ENCODE measurements at regions not wholly inside any gene's neighbourhood (a gene's known extent, or its start where the extent isn't known, plus 50 kb on each side); places are given as distances from the start of the nearest gene placed in this dataset.

GRCh38 chr10:113219446-113219845 is 269.4 kb downstream of the TCF7L2 start:
- Histone ChIP-seq H3K4me3 (no peak overlapping the region), H3K27me3 (ENCODE audit: low read depth) (peaks cover 20% of the 10 kb centered on the region), H3K4me1 (no peaks in the 10 kb centered on the region), H3K27ac (replicated peaks) (no peak overlapping the region), H3K9me3 (replicated peaks) (peaks cover under 1% of the 10 kb centered on the region), H3K36me3 (no peaks in the 10 kb centered on the region)
- no peak for TF ChIP-seq CTCF (IDR thresholded peaks at IDR 0.05; ENCODE audit: borderline replicate concordance)
- intact Hi-C loops (cut with micrococcal nuclease) = no loop called here
- DNase-seq = no peak

DNA sequence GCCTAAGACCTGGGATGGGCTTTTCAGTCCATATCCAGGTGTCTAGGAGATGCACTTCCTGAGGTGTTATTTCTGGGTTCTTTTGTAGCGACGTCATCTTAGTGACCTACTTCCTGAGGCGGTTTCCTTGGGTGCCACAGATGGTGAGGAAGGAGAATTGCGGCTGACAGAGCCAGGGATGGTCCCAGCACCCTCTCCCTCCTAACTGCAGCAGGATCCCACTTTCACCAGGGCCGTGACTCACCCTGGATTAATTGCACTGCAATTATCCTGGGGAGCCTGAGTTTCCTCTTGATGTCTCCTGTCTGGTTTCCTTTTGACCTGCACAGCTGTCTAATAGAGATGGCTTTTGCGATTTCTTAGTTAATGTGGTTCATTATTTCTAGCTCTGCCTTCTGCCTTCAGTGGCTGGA is 271.7 kb downstream of the TCF7L2 start:
- Histone ChIP-seq H3K4me3 (no peak overlapping the region), H3K27ac (replicated peaks) (no peak overlapping the region), H3K9me3 (replicated peaks) (no peaks in the 10 kb centered on the region), H3K27me3 (ENCODE audit: low read depth) (peaks cover 24% of the 10 kb centered on the region), H3K4me1 (no peaks in the 10 kb centered on the region), H3K36me3 (no peaks in the 10 kb centered on the region)
- no peak for DNase-seq
- TF ChIP-seq CTCF (IDR thresholded peaks at IDR 0.05; ENCODE audit: borderline replicate concordance) = no peak
- intact Hi-C loops (cut with micrococcal nuclease) = no loop called here

GRCh38 chr10:113222207-113222606 is 272.2 kb downstream of the TCF7L2 start:
- TF ChIP-seq CTCF (IDR thresholded peaks at IDR 0.05; ENCODE audit: borderline replicate concordance) = no peak
- Histone ChIP-seq H3K27ac (replicated peaks) (no peak overlapping the region), H3K27me3 (ENCODE audit: low read depth) (peaks cover 28% of the 10 kb centered on the region), H3K4me3 (no peak overlapping the region), H3K9me3 (replicated peaks) (no peaks in the 10 kb centered on the region), H3K36me3 (no peaks in the 10 kb centered on the region), H3K4me1 (no peaks in the 10 kb centered on the region)
- DNase-seq = no peak
- intact Hi-C loops (cut with micrococcal nuclease) = no loop called here

DNA sequence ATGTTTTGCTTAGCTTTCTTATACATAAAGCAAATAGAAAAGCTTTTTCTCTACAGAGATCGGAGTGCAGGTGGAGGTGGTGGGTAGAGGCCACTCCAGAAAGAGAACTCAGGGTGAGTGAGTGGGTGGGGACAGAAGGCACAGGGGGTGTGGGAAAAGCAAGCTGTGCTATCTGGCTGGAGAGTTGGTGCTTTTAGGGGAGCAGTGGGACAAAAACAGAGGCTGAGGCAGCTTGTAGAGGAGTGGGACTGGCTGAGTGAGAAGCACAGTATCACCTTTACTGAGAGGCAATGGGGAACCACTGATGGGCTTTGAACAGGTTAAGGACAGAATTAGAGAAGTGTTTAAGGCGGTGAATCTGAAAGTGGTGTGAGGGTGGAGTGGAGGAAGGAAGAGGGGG is 275.3 kb downstream of the TCF7L2 start:
- no peak for DNase-seq
- Histone ChIP-seq H3K4me3 (no peak overlapping the region), H3K36me3 (no peaks in the 10 kb centered on the region), H3K9me3 (replicated peaks) (no peaks in the 10 kb centered on the region), H3K27ac (replicated peaks) (no peak overlapping the region), H3K27me3 (ENCODE audit: low read depth) (peaks cover 33% of the 10 kb centered on the region), H3K4me1 (no peaks in the 10 kb centered on the region)
- TF ChIP-seq CTCF (IDR thresholded peaks at IDR 0.05; ENCODE audit: borderline replicate concordance) = no peak
- intact Hi-C loops (cut with micrococcal nuclease) = no loop called here

DNA sequence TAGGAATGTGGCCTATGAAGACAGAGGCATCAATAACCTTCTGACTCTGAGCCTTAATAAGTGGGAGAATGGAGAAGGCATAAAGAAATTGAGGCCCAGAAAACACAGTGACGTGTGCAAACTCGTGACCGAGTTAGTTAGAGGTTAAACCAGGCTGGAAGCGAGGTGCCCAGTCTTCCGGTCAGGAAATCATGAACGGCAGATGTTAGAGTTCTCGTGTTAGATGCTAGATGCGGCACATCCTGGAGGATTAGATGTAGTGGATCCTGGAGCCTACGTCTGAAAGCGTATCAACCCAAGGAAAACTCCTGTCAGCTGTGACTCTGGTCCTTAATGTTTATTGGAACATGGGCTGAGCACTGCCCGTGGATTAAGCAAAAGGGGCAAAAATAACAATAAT is 275.9 kb downstream of the TCF7L2 start:
- intact Hi-C loops (cut with micrococcal nuclease) = no loop called here

More for the DNA sequence above, 275.9 kb downstream of the TCF7L2 start:
- no peak for DNase-seq
- H3K27ac ChIP-seq (replicated peaks) = no peak overlapping the region
- H3K9me3 ChIP-seq (replicated peaks) = no peaks in the 10 kb centered on the region
- peaks cover 33% of the 10 kb centered on the region for H3K27me3 ChIP-seq (ENCODE audit: low read depth)
- H3K36me3 ChIP-seq = no peaks in the 10 kb centered on the region
- H3K4me3 ChIP-seq = no peak overlapping the region
- no peak for TF ChIP-seq CTCF (IDR thresholded peaks at IDR 0.05; ENCODE audit: borderline replicate concordance)
- no peaks in the 10 kb centered on the region for H3K4me1 ChIP-seq

Measured in left ventricle myocardium inferior (tissue), 1 donor.